Fibroblast of villous mesenchyme (primary cell): ENCODE measurements at regions not wholly inside any gene's neighbourhood (a gene's known extent, or its start where the extent isn't known, plus 50 kb on each side); places are given as distances from the start of the nearest gene placed in this dataset.

Experiments used
- DNase-seq: peaks from one replicate; pipeline ENCODE4 v3.0.0-alpha.2; 2010; ENCODE audit warnings: low read depth
- H3K4me3 ChIP-seq: 2 replicates; pipeline ENCODE4 v1.5.1; 2011; ENCODE audit warnings: low read depth, mild to moderate bottlenecking, low read length
- TF ChIP-seq, protein P1 (sequence below): IDR thresholded peaks from 2 replicates; pipeline ENCODE4 v1.5.1; 2012; ENCODE audit warnings: low read depth, mild to moderate bottlenecking, low read length; ENCODE audit not compliant: insufficient read depth

DNA sequence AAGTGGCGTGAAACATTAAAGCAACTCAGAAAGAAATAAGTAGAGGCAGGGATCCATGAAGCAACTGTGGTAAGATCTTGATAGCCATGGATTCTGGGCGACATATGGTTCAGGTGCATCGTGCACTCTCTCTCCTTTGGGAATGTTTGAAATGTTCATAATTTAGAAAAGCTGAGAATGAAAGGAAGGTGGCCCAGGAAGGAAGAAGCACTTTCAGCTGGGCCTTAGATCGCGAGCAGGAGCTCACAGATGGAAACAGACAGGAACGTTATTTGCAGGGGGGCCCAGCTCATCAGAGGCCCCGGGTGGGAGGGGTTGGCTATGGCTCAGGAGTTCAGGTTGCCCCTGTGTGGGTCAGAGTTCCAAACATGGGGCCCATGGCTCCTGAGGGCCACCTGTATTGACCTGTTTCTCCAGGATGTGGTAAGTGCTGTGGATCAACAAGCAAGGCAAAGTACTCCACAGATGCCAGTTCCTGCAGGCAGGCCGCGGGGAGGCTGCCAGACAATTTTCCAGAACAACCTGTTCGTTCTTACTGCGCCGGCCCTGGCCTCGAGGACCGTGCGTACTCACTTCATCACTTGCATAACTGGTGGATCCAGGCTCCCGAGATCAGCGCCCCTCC is 253.2 kb downstream of the TOMM20 start:
- H3K4me3 ChIP-seq, result no peak overlapping the region
- TF ChIP-seq, protein P1, sequence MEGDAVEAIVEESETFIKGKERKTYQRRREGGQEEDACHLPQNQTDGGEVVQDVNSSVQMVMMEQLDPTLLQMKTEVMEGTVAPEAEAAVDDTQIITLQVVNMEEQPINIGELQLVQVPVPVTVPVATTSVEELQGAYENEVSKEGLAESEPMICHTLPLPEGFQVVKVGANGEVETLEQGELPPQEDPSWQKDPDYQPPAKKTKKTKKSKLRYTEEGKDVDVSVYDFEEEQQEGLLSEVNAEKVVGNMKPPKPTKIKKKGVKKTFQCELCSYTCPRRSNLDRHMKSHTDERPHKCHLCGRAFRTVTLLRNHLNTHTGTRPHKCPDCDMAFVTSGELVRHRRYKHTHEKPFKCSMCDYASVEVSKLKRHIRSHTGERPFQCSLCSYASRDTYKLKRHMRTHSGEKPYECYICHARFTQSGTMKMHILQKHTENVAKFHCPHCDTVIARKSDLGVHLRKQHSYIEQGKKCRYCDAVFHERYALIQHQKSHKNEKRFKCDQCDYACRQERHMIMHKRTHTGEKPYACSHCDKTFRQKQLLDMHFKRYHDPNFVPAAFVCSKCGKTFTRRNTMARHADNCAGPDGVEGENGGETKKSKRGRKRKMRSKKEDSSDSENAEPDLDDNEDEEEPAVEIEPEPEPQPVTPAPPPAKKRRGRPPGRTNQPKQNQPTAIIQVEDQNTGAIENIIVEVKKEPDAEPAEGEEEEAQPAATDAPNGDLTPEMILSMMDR, result no peak
- DNase-seq, result no peak

DNA sequence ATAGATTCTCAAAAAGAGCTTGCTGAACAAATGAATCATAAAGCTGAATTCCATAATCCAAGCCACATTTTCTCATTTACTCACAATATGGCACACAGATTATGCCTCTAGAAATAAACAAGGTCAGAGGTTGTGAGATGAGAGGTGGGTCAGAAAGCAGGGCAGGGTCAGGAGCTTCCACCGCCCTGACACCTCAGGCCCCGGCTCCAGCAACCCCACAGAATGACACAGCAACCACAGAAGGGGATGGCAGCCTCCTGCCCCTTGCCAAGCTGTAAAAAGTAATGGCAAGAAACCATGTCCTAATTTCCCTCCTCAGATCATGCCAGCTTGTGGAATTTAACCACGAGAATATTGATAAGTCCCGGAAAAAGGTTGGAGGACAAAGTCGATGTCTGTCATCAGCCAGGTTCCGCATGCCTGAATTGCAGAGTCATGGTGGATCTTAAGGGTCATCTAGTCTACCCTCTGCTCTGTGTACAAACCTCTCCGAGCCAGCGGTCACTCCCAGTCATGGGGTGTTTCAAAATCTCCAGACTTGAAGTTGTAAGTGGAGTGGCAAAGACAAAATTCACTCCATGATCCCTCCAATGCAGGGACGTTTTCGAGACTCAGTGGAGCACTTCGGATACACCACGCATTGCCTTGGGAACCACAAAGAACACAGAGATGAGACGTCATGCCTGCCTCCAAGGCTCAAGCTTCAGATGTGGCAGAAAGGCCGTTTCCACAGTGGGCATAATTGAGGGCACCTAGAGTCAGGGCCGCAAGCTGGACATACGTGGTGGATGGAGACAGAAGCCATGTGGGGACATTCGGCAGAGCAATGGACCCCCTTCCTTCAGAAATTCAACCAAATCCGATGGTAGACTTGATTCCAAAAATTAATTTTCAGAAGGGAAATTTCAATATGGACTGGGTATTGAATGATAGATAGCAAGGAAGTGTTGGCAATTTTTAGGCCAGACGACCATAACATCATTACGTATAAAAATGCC is 254.0 kb downstream of the TOMM20 start:
- H3K4me3 ChIP-seq, result no peak overlapping the region
- no peak for DNase-seq
- TF ChIP-seq, protein P1, result no peak

- TF ChIP-seq, protein P1, result no peak
- H3K4me3 ChIP-seq, result no peak overlapping the region
- peak; percentile 92 for DNase-seq
Measured at GRCh38 chr1:234871710-234872271, 256.8 kb downstream of the TOMM20 start.

GRCh38 chr1:234871039-234871709 is 257.5 kb downstream of the TOMM20 start:
- no peak overlapping the region for H3K4me3 ChIP-seq
- no peak for DNase-seq

GRCh38 chr1:234870020-234870981 is 258.3 kb downstream of the TOMM20 start:
- TF ChIP-seq, protein P1, result no peak
- H3K4me3 ChIP-seq, result no peak overlapping the region
- no peak for DNase-seq

More at GRCh38 chr1:234871039-234871709, 257.5 kb downstream of the TOMM20 start:
- TF ChIP-seq, protein P1, result no peak
